ENCODE measurements at regions not wholly inside any gene's neighbourhood (a gene's known extent, or its start where the extent isn't known, plus 50 kb on each side); places are given as distances from the start of the nearest gene placed in this dataset.

- TF ChIP-seq CTCF (IDR thresholded peaks at IDR 0.05; ENCODE audit: low read length), result no peak
- no peak for TF ChIP-seq EZH2 (optimal IDR thresholded peaks at IDR 0.05; ENCODE audit: low read depth, low read length)
These were observed 98.7 kb downstream of the PLEKHG1 start for GRCh38 chr6:150698391-150698790.
